GM12891 (cell line): ENCODE measurements at regions not wholly inside any gene's neighbourhood (a gene's known extent, or its start where the extent isn't known, plus 50 kb on each side); places are given as distances from the start of the nearest gene placed in this dataset.

ENCODE experiments used
- POLR2A ChIP-seq: IDR thresholded peaks from 2 replicates; pipeline ENCODE4 v1.6.1; 2011; ENCODE audit warnings: low read depth, low read length, control low read depth
- POLR2AphosphoS5 ChIP-seq: IDR thresholded peaks from 2 replicates; pipeline ENCODE4 v1.6.1; 2011; ENCODE audit warnings: low read depth, low read length, control low read depth
- POU2F2 ChIP-seq: IDR thresholded peaks from 2 replicates; pipeline ENCODE4 v1.6.1; 2011; ENCODE audit warnings: low read depth, mild to moderate bottlenecking, control low read depth, low read length, moderate library complexity
- TAF1 ChIP-seq: IDR thresholded peaks from 2 replicates; pipeline ENCODE4 v1.6.1; 2011; ENCODE audit warnings: low read depth, low read length, control low read depth

GRCh38 chr2:122575076-122575475 lies 819.6 kb downstream of the TSN start:
- TF ChIP-seq POLR2A = no peak
- TF ChIP-seq TAF1 = no peak
- no peak for TF ChIP-seq POLR2AphosphoS5
- TF ChIP-seq POU2F2 = no peak
